ENCODE measurements at regions not wholly inside any gene's neighbourhood (a gene's known extent, or its start where the extent isn't known, plus 50 kb on each side); places are given as distances from the start of the nearest gene placed in this dataset.
"Not testable (repeated sequence)": the region's sequence is repeated elsewhere in the genome, so short reads cannot be mapped to it uniquely, and the experiment has no call there.

DNA sequence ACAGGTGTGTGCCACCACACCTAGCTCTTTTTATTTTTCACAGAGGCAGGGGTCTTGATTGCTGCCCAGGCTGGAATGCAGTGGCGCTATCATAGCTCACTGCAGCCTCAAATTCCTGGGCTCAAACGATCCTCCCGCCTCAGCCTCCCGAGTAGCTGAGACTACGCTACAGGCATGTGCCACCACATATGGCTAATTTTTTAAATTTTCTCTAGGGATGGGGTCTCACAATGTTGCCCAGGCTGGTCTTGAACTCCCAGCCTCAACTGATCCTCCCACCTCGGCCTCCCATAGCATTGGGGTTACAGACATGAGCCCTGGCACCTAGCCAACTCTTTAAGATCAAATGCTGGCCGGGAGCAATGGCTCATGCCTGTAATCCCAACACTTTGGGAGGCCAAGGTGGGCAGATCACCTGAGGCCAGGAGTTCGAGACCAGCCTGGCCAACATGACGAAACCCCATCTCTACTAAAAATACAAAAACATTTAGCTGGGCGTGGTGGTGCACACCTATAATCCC is 50.6 kb upstream of the MYL10 start:
- DNase-seq (ENCODE audit: low read depth, low spot score); in situ Hi-C loops (cut with HindIII; ENCODE audit: low pct_unique_long_range_greater_than_20kb, low sequenced_read_pairs): not testable (repeated sequence)

DNA sequence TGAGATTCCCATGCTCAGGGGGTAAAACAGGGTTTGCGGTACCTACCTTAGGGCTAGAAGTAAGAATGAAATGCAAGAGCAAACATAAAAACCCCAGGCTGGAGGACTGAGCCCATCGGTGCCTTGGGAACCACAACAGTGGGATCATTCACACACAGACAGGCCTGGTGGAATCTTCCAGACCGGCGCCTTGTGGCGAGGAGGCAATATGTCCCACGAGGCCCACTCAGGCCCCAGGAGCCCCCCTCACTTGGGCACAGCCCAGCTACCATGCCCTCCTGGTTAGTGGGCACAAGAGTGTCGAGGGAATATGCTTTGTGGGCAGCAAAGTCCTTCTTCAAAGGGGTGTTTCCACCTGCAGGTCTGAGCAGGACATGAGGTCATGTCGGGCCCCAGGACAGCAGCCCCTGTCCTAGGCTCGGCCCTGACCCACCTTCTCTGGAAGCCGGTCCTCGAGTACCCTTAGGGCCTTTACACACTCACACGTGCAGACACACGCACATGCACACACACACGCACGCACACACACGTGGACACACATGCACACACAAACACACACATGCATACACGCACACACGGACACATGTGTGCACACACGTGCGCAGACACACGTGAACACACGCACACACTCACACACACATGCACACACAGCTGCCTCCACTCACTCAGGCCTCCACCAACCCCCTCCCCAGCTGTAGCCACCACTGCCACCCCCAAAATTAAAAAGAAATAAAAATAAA is 51.5 kb upstream of the MYL10 start:
- in situ Hi-C loops (cut with HindIII; ENCODE audit: low pct_unique_long_range_greater_than_20kb, low sequenced_read_pairs) = no loop called here
- DNase-seq (ENCODE audit: low read depth, low spot score) = no peak

DNA sequence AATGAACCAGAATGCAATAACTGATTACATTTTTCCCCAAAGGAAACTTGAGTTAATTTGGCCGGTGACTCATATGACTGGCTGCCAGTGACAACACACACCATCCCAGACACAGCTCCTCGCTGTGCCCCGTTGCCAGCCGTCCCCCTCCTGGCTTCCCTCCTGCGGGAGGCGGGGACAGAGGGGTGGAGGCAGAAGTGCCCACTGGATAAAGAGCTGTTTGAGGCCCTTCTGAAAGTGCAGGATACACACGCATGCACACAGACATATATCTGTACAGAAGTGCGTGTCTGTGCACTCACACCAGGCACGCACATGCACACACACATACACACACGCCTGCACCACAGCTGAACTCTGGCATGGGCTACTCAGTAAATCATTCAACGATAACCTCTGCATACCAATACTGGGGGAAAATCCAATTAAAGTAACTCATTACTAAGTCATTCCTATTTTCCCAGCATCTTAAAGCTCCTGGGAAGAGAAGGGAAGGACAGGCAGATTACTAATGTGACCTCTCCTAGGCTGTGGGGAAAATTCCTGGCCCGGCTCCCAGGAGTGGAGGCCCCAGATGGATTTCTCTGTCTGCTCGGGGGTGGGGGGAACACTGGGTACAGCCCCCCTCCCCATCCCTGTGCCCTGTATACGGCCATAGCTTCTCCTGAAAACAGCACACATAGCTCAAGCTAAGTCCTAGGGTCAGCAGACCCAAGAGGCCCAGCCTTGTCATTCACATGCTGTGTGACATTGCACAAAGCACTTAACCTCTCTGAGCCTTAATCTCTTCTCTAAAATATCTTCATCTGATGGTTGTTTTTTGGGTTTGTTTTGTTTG is 52.3 kb upstream of the MYL10 start:
- in situ Hi-C loops (cut with HindIII; ENCODE audit: low pct_unique_long_range_greater_than_20kb, low sequenced_read_pairs) = no loop called here
- peak; percentile 33 for DNase-seq (ENCODE audit: low read depth, low spot score)

DNA sequence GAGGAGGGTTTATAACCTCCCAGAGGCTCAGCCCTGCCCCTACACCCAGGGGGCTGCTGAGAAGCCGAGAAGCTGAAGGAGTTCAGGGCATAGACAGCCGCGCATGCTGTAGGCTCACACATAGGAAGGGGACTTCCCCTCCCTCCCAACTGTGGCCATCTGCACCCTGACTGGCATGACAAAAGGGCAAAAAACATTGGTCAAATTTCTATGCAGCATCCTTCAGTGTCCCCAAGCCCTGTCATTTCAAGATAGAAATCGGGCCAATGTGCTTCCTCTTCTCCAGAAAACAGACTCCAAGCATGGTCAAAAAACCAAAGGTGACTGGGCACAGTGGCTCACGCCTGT is 55.9 kb upstream of the MYL10 start:
- DNase-seq (ENCODE audit: low read depth, low spot score) = no peak
- in situ Hi-C loops (cut with HindIII; ENCODE audit: low pct_unique_long_range_greater_than_20kb, low sequenced_read_pairs) = no loop called here

DNA sequence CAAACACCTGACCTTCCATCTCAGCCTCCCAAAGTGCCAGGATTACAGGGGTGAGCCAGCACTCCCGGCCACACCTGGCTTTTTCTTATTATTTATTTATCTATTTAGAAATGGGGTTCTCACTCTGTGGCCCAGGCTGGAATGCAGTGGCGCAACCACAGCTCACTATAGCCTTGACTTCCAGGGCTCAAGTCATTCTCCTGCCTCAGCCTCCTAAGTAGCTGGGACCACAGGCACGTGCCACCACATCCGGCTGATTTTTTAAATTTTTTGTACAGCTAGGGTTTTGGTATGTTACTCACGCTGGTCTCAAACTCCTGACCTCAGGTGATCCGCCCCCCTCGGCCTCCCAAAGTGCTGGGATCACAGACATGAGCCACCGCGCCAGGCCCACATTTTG is 56.9 kb upstream of the MYL10 start:
- in situ Hi-C loops (cut with HindIII; ENCODE audit: low pct_unique_long_range_greater_than_20kb, low sequenced_read_pairs) = no loop called here
- DNase-seq (ENCODE audit: low read depth, low spot score) = no peak

DNA sequence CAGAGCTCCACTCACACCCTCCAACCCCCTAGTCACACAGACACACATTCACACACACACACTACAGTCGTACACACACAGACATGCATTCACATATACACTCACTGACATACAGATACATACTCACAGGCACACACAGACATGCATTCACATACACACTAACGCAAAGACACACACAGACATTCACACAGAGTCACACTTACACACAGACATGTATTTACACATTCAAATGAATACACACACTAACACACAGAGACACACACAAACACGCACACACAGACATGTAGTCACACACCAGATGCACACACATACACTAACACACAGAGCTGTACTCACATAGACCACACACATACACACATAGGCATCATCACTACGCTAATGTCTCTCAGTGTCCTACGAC is 58.0 kb upstream of the MYL10 start:
- no peak for DNase-seq (ENCODE audit: low read depth, low spot score)
- in situ Hi-C loops (cut with HindIII; ENCODE audit: low pct_unique_long_range_greater_than_20kb, low sequenced_read_pairs) = no loop called here

DNA sequence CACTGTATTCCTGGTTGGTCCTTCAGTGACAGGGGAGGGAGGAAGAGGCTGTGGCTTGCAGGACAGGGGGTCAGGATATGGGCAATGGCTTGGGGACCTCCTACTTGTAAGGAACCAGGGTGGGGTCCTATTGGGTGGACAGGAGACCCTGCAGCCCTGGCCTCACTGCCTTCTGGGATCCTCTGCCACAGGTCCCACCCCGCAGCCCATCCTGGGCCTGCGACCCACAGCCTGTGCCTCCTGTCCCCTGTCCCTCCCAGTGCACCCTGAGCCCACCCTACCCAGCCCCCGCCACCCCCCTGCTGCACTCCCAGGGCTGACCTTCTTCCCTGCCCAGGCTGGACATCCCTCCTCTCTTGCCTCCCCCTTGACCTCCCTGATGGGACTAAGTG is 58.7 kb upstream of the MYL10 start:
- in situ Hi-C loops (cut with HindIII; ENCODE audit: low pct_unique_long_range_greater_than_20kb, low sequenced_read_pairs) = no loop called here
- no peak for DNase-seq (ENCODE audit: low read depth, low spot score)

DNA sequence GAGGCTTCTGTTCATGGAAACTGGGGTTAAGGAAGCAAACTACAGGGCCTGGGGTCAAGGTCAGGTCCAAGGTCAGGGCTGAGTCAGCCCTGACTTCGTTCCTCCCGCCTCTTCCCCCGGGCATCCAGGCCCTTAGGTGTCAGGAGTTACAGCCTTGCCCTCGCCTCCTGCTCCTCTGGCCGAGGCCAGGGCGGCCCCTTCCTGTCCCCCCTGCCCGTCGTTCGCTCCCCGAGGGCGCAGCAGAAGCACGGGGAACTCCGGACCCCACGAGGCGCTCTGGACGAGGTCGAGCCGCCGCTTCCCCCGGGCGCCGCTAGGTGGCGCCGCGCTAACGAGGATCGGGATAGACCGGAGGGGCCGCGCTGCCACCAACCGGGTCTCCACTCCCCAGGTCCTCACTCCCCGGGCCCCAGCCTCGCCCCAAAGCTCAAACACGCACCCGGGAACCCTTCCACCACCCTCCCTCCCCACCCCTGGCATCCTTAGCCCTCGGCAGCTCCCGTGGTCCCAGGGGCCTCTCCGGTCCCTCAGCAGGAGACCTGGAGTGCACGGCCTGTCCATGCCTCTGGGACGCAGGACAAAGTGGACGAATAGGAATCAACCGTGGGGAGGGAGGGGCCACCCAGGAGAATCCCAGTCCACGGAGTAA is 59.2 kb upstream of the MYL10 start:
- peak; percentile 82 for DNase-seq (ENCODE audit: low read depth, low spot score)
- in situ Hi-C loops (cut with HindIII; ENCODE audit: low pct_unique_long_range_greater_than_20kb, low sequenced_read_pairs) = no loop called here

DNA sequence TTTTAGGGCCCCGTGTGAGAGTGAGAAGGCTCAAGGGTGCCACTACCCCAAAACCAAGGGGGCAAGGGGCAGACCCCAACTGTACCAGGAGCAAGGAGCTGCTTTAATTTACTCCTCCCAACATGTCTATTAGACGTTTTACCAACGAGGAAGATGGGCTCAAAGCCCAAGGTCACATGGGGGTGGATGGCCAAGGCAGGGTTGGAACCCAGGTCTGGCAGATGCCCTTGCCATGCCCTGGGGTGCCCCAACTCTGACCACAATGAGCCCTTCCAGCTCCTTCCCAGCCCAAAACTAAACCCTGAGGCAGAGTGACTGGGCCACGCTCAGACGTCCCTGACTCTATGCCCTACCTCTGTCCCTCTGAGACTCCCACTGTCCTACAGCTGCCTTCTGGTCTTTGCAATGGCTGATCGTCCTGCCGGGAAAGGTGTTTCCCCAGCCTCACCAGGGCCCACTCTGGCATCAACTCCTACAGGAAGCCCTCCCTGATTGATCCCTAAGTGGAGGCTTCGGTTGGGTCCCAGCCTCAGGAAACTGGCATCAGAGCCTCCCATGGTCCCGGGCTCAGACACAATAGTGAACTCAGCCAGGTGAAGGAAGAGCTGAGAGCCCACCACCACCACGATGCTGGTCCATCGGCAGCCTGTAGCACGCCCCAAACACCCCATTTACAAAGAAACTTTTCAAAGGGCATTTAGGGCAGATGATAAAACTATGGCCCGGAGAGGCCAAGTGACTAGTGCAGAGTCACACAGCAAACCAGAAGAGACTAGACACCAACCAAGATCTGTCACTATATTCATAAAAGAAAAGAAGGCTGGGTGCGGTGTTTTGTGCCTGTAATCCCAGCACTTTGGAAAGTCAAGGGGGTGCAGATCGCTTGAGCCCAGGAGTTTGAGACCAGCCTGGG is 60.2 kb upstream of the MYL10 start:
- no peak for DNase-seq (ENCODE audit: low read depth, low spot score)
- in situ Hi-C loops (cut with HindIII; ENCODE audit: low pct_unique_long_range_greater_than_20kb, low sequenced_read_pairs) = no loop called here

DNA sequence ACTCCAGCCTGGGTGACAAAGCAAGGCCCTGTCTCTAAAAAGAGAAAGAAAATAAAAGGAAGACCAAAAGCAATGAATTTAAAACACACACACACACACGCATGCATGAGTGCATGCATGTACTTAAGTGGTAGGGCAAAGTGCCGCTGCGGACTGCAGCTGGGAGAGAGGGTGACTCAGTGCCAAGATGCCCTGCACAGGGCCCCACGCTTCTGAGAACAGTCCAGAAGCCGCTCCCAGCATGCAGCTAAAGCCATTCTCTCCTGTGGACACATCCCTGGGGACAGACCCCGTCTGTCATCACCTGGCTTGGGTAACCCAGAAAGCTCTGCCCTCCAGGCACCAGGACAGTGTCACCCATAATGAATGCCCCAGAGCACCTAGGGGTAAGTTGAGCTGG is 61.0 kb upstream of the MYL10 start:
- in situ Hi-C loops (cut with HindIII; ENCODE audit: low pct_unique_long_range_greater_than_20kb, low sequenced_read_pairs) = no loop called here
- no peak for DNase-seq (ENCODE audit: low read depth, low spot score)

DNA sequence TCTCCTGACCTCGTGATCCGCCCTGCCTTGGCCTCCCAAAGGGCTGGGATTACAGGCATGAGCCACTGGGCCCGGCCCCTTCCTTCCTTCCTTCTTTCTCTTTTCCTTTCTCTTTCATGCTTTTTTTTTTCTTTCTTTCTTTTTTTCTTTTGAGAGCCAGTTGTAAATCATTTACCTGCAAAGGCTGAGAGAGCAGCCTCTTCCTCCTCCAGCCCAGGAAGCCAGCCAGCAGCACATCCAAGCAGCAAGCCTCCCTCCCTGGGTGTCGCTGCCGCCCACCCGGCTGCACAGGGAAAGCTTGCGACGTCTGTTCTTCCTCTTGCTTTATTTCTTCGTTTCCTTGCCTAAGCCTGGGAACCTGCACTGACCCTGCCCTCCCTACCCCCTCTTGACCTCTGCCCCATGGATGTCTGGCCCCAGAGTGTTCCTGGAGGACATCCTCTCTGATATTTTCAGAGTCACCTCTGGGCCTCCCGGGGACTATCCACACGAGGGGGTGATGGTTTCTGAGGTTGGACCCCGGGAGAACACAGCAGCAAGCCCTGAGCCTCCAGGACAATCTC is 62.8 kb upstream of the MYL10 start:
- DNase-seq (ENCODE audit: low read depth, low spot score) = no peak

DNA sequence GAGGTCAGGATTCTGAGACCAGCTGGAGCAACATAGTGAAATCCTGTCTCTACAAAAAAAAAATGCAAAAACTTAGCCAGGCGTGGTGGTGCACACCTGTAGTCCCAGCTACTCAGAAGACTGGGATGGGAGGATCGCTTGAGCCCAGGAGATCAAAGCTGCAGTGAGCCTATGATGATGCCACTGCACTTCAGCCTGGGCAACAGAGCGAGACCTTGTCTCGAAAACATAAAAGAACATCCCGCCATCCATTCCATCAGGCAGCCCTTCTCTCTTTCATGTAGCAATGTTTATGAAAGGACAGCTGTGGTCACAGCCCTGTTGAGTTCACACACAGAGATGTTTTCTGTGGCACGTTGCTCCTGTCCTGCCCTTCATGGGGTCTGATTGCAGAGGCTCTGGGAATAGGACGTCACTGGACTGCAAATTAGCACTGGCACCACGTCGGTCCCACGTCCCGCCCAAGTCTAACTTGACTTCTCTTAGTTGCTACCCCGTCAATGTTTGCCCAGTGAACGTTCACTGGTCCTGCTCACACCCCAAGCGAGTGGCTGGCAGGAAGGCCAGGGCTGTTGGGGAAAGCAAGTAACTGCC is 64.5 kb upstream of the MYL10 start:
- DNase-seq (ENCODE audit: low read depth, low spot score) = no peak
- in situ Hi-C loops (cut with HindIII; ENCODE audit: low pct_unique_long_range_greater_than_20kb, low sequenced_read_pairs) = no loop called here

More for the DNA sequence above, 62.8 kb upstream of the MYL10 start:
- in situ Hi-C loops (cut with HindIII; ENCODE audit: low pct_unique_long_range_greater_than_20kb, low sequenced_read_pairs) = no loop called here

DNA sequence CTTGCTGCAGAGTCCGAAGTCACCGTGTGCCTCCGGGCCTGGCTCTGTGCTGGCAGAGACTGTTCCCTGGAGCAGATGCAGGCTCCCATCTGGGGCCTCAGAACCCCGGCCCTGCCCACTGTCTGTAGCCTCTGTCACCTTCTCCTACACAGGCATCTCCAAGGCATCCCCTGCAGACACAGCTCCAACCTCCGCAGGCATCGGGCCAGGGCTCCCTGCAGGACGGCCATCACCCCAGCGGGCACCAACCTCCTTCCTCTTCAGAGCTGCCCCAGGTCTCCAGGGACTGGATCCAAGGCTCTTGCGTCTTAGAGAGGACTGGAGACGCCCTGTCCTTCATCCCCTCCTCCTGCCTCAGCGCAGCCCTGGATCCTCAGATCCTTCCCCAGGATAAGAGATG is 69.9 kb upstream of the MYL10 start:
- DNase-seq (ENCODE audit: low read depth, low spot score) = no peak

DNA sequence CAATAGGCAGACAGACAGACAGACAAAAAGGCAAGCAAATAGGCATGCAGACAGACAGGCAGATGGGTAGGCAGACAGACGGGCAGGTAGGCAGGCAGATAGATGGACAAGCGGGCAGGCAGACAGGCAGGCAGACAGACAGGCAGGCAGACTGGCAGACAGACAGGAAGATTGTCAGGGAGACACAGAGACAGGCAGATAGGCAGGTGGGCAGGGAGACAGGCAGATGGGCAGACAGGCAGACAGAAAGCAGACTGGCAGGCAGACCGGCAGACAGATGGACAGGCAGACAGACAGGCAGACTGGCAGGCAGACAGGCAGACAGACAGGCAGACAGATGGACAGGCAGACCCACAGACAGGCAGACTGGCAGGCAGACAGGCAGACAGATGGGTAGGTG is 70.3 kb upstream of the MYL10 start:
- no peak for DNase-seq (ENCODE audit: low read depth, low spot score)
- in situ Hi-C loops (cut with HindIII; ENCODE audit: low pct_unique_long_range_greater_than_20kb, low sequenced_read_pairs) = no loop called here

More for the DNA sequence above, 69.9 kb upstream of the MYL10 start:
- in situ Hi-C loops (cut with HindIII; ENCODE audit: low pct_unique_long_range_greater_than_20kb, low sequenced_read_pairs) = no loop called here

DNA sequence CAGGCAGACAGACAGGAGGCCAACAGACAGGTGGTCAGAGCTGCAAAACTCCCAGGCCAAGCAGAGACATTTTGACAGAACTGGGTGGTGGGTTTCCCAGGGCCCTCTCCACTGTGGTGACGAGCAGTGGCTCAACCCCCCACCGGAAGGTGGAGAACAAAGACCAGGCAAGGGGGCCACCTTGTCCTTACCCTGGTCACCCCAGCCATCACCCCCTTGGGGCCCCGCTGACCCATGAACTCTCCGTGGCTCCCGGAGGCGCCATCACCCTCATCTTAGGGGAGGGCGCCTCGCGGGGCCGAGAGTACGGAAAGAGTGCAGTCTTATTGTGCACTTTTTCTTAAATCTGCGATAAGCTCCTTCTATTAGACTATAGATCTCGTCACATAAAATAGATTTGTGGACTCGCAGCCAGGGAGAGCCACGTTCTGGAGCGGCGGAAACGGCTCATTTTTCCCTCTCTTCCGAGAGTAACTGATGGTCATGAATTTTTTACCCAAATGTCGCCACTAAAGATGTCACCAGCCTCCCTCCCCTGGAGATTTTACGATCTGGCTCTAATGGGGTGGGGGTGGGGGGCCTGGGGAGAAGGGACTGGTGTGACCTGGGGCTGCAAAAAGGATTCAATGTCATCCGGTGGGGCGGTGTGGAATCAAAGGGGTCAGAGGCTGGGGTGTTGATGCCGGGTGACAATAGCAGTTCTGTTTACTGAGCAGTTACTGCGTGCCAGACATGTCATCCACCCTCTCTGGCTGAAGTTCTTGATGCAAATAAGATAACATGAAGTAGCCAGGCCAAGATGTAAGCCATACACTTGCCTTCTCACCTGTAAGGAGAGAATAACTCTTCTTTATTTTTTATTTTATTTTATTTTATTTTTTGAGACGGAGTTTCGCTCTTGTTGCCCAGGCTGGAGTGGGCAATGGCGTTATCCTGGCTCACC is 71.1 kb upstream of the MYL10 start:
- no peak for DNase-seq (ENCODE audit: low read depth, low spot score)
- in situ Hi-C loops (cut with HindIII; ENCODE audit: low pct_unique_long_range_greater_than_20kb, low sequenced_read_pairs) = no loop called here
